ENCODE measurements at regions not wholly inside any gene's neighbourhood (a gene's known extent, or its start where the extent isn't known, plus 50 kb on each side); places are given as distances from the start of the nearest gene placed in this dataset.

DNA sequence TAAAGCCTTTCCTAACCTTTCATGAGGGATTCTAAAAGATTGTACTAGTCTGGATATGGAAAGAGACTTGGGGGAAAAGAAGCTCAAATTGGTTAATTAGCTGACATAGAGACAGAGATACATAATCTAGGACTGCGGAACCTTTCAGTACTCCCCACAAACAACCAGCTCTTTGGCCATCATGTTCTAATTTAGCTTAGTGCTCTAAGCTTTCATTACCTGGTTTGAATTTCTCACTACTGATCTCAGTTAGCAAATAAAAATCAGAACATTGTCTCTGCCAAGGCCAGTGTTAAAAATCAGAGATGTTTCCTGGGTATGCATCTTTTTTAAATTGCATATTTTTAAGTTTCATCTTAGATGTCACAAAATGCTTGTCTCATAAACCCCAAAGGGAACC is 254.4 kb downstream of the GLUD2 start:
- Histone ChIP-seq H3K27ac (ENCODE audit: extremely low read depth, low read depth, low read length) (no peak overlapping the region), H3K4me2 (ENCODE audit: insufficient read depth, low read length) (no peak overlapping the region), H3K27me3 (ENCODE audit: control insufficient read depth in 2 of 2, insufficient read depth in 2 of 2, low read length in 2 of 2) (no peaks in the 10 kb centered on the region), H3K9me3 (replicated peaks; ENCODE audit: control insufficient read depth, insufficient read depth, low read depth, low read length) (no peaks in the 10 kb centered on the region), H3K4me3 (no peak overlapping the region), H3K79me2 (ENCODE audit: control insufficient read depth, insufficient read depth, low read length) (no peaks in the 10 kb centered on the region), H3K4me1 (replicated peaks in 1 of 2; ENCODE audit: control insufficient read depth in 2 of 2, insufficient read depth in 2 of 2, low read length in 2 of 2) (no peaks in the 10 kb centered on the region), H3K9me1 (ENCODE audit: control insufficient read depth, insufficient read depth, low read length) (no peaks in the 10 kb centered on the region), H3K9ac (ENCODE audit: insufficient read depth in 1 of 2, low read depth in 2 of 2, low read length in 2 of 2) (no peak overlapping the region), H3K36me3 (ENCODE audit: control insufficient read depth, insufficient read depth, low read length) (no peaks in the 10 kb centered on the region; the same call in 2 of the 3 replicates), H4K20me1 (replicated peaks; ENCODE audit: control insufficient read depth, insufficient read depth, low read length) (no peaks in the 10 kb centered on the region), H2AFZ (ENCODE audit: low read depth, low read length) (no peak overlapping the region)
- DNase-seq (ENCODE audit: extremely low read depth in 1 of 4, low spot score in 3 of 4) (no peak), FAIRE-seq (no peak), ATAC-seq (no peak)
- POLR2A ChIA-PET = no interaction called here
- CTCF ChIA-PET (ENCODE audit: low intra/inter-chr PET ratio) = no interaction called here
- in situ Hi-C loops (cut with MboI) = no loop called here
- intact Hi-C loops (cut with micrococcal nuclease) = no loop called here
- BruUV-seq (replicated peaks) = no TSS peak
- WGBS (ENCODE audit: insufficient coverage, low coverage, missing lambda C conversion rate) = 88% methylated on average over 1 of the region's 1 CpG
- TF ChIP-seq, protein P1, sequence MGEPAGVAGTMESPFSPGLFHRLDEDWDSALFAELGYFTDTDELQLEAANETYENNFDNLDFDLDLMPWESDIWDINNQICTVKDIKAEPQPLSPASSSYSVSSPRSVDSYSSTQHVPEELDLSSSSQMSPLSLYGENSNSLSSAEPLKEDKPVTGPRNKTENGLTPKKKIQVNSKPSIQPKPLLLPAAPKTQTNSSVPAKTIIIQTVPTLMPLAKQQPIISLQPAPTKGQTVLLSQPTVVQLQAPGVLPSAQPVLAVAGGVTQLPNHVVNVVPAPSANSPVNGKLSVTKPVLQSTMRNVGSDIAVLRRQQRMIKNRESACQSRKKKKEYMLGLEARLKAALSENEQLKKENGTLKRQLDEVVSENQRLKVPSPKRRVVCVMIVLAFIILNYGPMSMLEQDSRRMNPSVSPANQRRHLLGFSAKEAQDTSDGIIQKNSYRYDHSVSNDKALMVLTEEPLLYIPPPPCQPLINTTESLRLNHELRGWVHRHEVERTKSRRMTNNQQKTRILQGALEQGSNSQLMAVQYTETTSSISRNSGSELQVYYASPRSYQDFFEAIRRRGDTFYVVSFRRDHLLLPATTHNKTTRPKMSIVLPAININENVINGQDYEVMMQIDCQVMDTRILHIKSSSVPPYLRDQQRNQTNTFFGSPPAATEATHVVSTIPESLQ (CRISPR knock-in tag; IDR thresholded peaks at IDR 0.05) = no peak
- TF ChIP-seq RBBP5 (IDR thresholded peaks at IDR 0.05; ENCODE audit: borderline replicate concordance, insufficient read depth, low read length, poor library complexity, severe bottlenecking) (no peak), FOSL1 (tag; conservative IDR thresholded peaks at IDR 0.05) (no peak), LARP7 (IDR thresholded peaks at IDR 0.05) (no peak), ZNF347 (CRISPR knock-in tag; IDR thresholded peaks at IDR 0.05; ENCODE audit: low read depth) (no peak), SNIP1 (IDR thresholded peaks at IDR 0.05; ENCODE audit: low read depth) (no peak), RHOXF2B (CRISPR knock-in tag; conservative IDR thresholded peaks at IDR 0.05) (no peak), CC2D1A (IDR thresholded peaks at IDR 0.05) (no peak), NFIX (CRISPR knock-in tag; IDR thresholded peaks at IDR 0.05; ENCODE audit: low read depth) (no peak), KDM5B (IDR thresholded peaks at IDR 0.05; ENCODE audit: insufficient replicate concordance, low read depth, low read length) (no peak), ZNF507 (tag; conservative IDR thresholded peaks at IDR 0.05) (no peak), CCAR2 (IDR thresholded peaks at IDR 0.05; ENCODE audit: low read depth, low read length) (no peak), NR2C2 (CRISPR knock-in tag; IDR thresholded peaks at IDR 0.05) (no peak), NR2C2 (tag; IDR thresholded peaks at IDR 0.05) (no peak)
- TF ChIP-seq, protein P2, sequence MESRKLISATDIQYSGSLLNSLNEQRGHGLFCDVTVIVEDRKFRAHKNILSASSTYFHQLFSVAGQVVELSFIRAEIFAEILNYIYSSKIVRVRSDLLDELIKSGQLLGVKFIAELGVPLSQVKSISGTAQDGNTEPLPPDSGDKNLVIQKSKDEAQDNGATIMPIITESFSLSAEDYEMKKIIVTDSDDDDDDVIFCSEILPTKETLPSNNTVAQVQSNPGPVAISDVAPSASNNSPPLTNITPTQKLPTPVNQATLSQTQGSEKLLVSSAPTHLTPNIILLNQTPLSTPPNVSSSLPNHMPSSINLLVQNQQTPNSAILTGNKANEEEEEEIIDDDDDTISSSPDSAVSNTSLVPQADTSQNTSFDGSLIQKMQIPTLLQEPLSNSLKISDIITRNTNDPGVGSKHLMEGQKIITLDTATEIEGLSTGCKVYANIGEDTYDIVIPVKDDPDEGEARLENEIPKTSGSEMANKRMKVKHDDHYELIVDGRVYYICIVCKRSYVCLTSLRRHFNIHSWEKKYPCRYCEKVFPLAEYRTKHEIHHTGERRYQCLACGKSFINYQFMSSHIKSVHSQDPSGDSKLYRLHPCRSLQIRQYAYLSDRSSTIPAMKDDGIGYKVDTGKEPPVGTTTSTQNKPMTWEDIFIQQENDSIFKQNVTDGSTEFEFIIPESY (CRISPR knock-in tag; IDR thresholded peaks at IDR 0.05) = no peak
- TF ChIP-seq, protein P3, sequence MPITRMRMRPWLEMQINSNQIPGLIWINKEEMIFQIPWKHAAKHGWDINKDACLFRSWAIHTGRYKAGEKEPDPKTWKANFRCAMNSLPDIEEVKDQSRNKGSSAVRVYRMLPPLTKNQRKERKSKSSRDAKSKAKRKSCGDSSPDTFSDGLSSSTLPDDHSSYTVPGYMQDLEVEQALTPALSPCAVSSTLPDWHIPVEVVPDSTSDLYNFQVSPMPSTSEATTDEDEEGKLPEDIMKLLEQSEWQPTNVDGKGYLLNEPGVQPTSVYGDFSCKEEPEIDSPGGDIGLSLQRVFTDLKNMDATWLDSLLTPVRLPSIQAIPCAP (CRISPR knock-in tag; IDR thresholded peaks at IDR 0.05; ENCODE audit: borderline replicate concordance) = no peak

All from K562 (cell line).